GM12891 (cell line): ENCODE measurements at regions not wholly inside any gene's neighbourhood (a gene's known extent, or its start where the extent isn't known, plus 50 kb on each side); places are given as distances from the start of the nearest gene placed in this dataset.

Experiments used
- DNase-seq: peaks from one replicate; pipeline ENCODE4 v3.0.0; 2011; ENCODE audit warnings: low spot score; ENCODE audit not compliant: insufficient read length
- FAIRE-seq: peaks from 2 replicates; lab custom pipeline; 2011; peaks lifted over from hg19 to GRCh38; lab: Jason Lieb, UNC
- PAX5 ChIP-seq: IDR thresholded peaks from 2 replicates; pipeline ENCODE4 v1.6.1; 2011; ENCODE audit warnings: low read length, moderate library complexity, mild to moderate bottlenecking; ENCODE audit not compliant: insufficient read depth, severe bottlenecking
- POLR2A ChIP-seq: IDR thresholded peaks from 2 replicates; pipeline ENCODE4 v1.6.1; 2011; ENCODE audit warnings: low read depth, low read length, control low read depth
- POLR2AphosphoS5 ChIP-seq: IDR thresholded peaks from 2 replicates; pipeline ENCODE4 v1.6.1; 2011; ENCODE audit warnings: low read depth, low read length, control low read depth
- POU2F2 ChIP-seq: IDR thresholded peaks from 2 replicates; pipeline ENCODE4 v1.6.1; 2011; ENCODE audit warnings: low read depth, mild to moderate bottlenecking, control low read depth, low read length, moderate library complexity
- SPI1 ChIP-seq: IDR thresholded peaks from 2 replicates; pipeline ENCODE4 v1.6.1; 2011; ENCODE audit warnings: low read depth, low read length, control low read depth
- TAF1 ChIP-seq: IDR thresholded peaks from 2 replicates; pipeline ENCODE4 v1.6.1; 2011; ENCODE audit warnings: low read depth, low read length, control low read depth

GRCh38 chr14:87185961-87186560 is 806.9 kb downstream of the GALC start:
- TF ChIP-seq POLR2AphosphoS5: no peak
- no peak for TF ChIP-seq SPI1
- TF ChIP-seq PAX5: no peak
- no peak for TF ChIP-seq POLR2A
- TF ChIP-seq POU2F2: no peak
- TF ChIP-seq TAF1: no peak
- FAIRE-seq (no peak), DNase-seq (no peak)

GRCh38 chr14:87184180-87184579 is 808.8 kb downstream of the GALC start:
- TF ChIP-seq TAF1 (no peak), SPI1 (no peak), POLR2AphosphoS5 (no peak), POLR2A (no peak), PAX5 (no peak)
- no peak for FAIRE-seq
- no peak for DNase-seq

GRCh38 chr14:87181288-87181687 is 811.7 kb downstream of the GALC start:
- DNase-seq: no peak
- FAIRE-seq: no peak
- TF ChIP-seq PAX5 (no peak), POLR2AphosphoS5 (no peak), POU2F2 (no peak), POLR2A (no peak), TAF1 (no peak), SPI1 (no peak)

- no peak for FAIRE-seq
- DNase-seq: no peak
- TF ChIP-seq SPI1: no peak
Observed at GRCh38 chr14:87179936-87180335, 813.0 kb downstream of the GALC start.

GRCh38 chr14:87178277-87178676 is 814.7 kb downstream of the GALC start:
- no peak for TF ChIP-seq POLR2AphosphoS5
- no peak for TF ChIP-seq POU2F2
- FAIRE-seq (no peak), DNase-seq (no peak)

GRCh38 chr14:87175175-87175574 is 817.8 kb downstream of the GALC start:
- FAIRE-seq: no peak

GRCh38 chr14:87171141-87171540 is 821.8 kb downstream of the GALC start:
- TF ChIP-seq TAF1 (no peak), POU2F2 (no peak), POLR2AphosphoS5 (no peak), POLR2A (no peak), PAX5 (no peak), SPI1 (no peak)
- FAIRE-seq (no peak), DNase-seq (no peak)

More at GRCh38 chr14:87175175-87175574, 817.8 kb downstream of the GALC start:
- DNase-seq: no peak
- TF ChIP-seq POLR2AphosphoS5 (no peak), POU2F2 (no peak), POLR2A (no peak), SPI1 (no peak), PAX5 (no peak), TAF1 (no peak)

- no peak for DNase-seq
- no peak for TF ChIP-seq TAF1
- TF ChIP-seq POU2F2: no peak
- no peak for TF ChIP-seq POLR2AphosphoS5
- no peak for TF ChIP-seq SPI1
- TF ChIP-seq POLR2A: no peak
- no peak for TF ChIP-seq PAX5
- FAIRE-seq: no peak
Observed at GRCh38 chr14:87170179-87170578, 822.8 kb downstream of the GALC start.

GRCh38 chr14:87169362-87169761 is 823.6 kb downstream of the GALC start:
- FAIRE-seq: no peak
- DNase-seq: no peak
- TF ChIP-seq SPI1 (no peak), PAX5 (no peak), POLR2AphosphoS5 (no peak), POU2F2 (no peak), TAF1 (no peak), POLR2A (no peak)

- FAIRE-seq: no peak
- no peak for DNase-seq
- no peak for TF ChIP-seq POLR2A
- TF ChIP-seq TAF1: no peak
- no peak for TF ChIP-seq PAX5
- TF ChIP-seq POLR2AphosphoS5: no peak
- TF ChIP-seq SPI1: no peak
- TF ChIP-seq POU2F2: no peak
Observed at GRCh38 chr14:87161502-87161901, 831.5 kb downstream of the GALC start.

GRCh38 chr14:87160989-87161388 is 832.0 kb downstream of the GALC start:
- DNase-seq (no peak), FAIRE-seq (no peak)
- no peak for TF ChIP-seq POLR2AphosphoS5
- TF ChIP-seq PAX5: no peak
- no peak for TF ChIP-seq SPI1
- no peak for TF ChIP-seq POU2F2
- no peak for TF ChIP-seq TAF1
- no peak for TF ChIP-seq POLR2A
